ENCODE measurements at regions not wholly inside any gene's neighbourhood (a gene's known extent, or its start where the extent isn't known, plus 50 kb on each side); places are given as distances from the start of the nearest gene placed in this dataset.
A peak's percentile ranks its signal among the peaks of the same experiment; 100 is the strongest.

DNA sequence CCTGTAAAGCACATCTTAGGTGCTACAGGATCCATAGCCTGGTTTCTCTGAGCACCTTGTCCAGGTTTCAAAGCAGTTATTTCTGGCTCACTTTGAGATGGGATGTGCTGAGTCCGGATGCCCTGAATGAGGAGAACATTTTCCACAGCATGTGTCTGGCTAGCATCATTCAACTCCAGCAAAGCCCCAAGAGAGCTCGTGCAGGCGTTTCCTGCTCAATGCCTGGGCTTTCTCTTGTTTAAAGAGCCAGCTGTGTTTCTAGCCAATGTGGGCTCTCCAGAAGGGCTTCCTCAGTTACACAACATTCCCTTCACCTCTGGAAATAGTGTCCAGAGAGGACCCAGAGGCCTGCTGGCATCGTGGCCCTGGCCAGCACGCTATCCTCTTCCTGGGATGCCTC, 411.7 kb downstream of the DMAC1 start:
- DNase-seq: no peak

DNA sequence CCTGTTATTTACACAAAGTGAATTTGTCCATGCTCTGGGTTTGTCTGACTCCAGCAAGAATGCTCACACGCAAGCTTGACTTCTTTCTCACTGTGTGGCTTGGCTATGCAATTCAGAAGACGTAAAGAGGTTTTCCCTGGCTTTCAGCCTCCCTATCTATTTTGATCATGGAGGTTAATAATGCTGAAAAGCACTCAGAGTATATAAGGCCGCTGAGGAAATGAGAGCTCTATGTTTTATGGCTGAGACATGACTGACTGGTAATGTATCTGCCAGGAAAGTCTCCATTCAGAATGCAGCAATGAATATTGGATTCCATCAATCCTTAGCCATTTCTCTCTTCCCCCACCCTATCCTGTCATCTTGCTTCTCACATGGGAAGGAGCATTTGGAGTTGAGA, 417.3 kb downstream of the DMAC1 start:
- no peak for DNase-seq

DNA sequence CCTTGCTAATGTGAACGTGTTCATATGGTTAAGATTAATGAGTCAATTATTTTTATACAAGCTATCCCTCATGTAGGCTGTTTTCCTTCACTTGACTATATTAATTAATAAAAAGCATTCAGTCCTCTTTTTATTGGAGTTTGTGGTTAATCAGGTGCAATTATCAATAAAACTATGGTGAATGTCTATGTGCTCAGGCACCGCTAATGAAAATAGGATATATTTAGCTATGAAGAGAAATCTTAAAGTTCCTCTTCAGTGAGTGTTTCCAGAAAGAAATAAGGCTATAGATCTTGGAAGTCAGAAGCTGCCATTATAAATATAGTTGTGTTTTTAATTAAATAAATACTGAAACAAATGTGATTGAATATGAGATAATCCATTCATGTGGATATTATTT, 422.1 kb downstream of the DMAC1 start:
- DNase-seq: no peak

DNA sequence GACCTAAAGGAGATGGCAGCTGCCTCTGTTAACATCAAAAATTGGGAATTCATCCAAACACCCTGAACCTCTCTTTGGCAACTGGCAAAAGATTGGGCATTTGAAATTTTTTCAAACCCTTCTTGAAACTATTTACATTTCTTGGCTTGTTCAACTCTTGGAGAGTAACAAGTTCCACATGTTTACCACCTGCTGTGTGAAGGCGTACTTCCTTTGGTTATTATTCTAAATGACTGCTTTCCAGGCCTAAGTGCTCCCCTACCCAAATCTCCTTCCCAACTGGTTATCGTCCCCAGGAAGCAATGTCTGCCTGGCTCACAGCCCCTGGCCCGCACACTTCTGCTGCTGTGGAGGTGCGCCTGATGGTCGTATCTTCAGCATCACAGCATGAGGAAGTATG, 422.7 kb downstream of the DMAC1 start:
- no peak for DNase-seq

DNA sequence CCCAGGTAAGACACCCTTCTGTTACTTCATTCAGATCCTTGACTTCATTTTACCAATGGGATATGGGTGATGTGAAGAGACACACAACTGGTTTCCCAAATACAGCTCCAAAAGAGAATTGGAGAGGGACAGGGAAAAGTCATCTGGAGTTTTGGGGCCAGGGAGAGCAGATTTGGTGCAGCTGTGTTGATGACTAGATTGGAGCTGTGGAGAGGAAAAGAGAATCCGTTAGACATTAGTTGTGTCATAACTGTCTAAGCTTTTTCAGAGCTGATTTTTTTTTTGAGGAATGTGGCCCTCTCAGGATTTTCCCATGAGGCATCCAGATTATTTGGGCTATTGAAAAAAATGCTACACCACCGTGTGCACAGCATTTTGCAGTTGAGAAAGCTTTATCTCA, 423.4 kb downstream of the DMAC1 start:
- no peak for DNase-seq

DNA sequence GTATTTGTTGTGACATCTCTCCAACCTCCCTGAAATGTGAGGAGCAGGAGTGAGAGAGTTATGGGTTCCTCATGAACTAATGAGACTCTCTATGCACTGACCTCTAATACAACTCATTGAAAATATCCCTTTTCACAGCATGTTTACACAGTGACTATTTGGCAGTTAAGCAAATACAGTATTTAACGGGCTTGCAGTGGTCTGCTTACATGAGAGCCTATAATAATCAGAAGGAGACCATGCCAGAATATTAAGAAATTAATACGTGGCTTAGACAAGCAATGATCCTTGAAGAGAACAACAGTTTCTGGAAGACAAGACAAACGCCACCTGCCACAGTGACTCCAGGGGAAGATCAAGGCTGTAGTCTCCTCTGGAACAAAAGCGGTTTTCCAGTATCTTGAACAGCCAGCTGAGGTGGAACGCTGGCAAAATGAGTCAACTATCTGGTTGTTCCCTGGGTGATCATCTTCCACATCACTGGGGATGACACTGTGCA, 424.5 kb downstream of the DMAC1 start:
- DNase-seq: no peak

DNA sequence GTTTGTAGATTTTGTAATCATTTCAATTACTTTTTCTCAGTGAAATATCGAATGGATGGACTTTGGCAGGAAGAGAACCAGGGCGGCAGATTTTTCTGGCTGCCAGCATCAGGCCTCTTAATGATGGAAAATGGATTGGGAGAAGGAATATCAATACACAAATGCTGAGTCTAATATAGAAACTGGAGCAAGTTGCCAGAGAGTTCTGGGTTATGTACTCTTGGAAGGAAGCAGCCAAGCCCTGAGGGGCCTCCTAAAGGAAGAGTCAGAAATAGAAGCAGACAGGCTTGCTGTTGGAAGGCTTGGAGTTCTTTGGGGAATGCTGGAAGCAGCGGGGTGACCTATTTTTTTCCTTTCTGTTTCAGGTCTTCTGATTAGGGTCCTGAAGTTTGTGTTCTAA, 428.6 kb downstream of the DMAC1 start:
- DNase-seq: no peak

DNA sequence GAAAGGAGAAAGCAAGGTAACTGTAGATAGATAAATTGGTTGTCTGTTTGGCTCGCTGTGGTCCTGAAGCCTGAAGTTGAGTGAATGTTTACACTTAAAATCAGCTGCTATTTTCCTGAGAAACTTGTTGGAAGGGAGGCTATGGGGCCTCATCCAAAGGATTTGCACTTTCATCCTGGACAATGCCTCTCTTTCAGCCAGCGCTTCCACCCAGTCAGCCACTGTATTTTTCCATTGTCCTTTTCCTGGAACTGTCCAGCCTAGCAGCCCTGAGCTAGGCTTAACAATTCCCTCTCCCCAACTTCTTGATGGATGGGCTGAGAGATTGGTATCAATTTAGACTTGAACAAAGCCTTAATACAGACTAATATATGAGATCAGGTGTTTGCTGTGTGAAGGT, 429.2 kb downstream of the DMAC1 start:
- DNase-seq: no peak

DNA sequence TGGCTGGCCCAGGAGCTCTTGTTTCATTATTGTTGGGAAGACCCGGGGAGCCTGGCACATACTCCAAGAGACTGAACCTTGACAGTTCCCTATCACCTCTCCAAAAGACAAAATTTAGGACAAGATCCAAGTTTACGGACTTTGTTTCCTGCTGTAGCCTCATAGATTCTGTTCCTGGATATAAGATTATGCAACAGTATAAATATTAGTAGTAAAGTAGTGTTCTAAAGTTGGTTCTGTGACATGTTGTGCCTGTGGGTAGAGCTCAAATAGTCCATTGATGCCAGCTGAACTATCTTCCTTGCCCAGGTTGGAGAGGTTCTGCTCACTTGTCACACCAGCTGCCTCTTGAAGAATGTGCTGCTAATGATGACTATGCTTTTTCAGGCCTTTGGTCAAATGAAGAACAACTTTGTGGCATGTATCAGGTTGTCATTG, 430.2 kb downstream of the DMAC1 start:
- DNase-seq: peak; percentile 21

DNA sequence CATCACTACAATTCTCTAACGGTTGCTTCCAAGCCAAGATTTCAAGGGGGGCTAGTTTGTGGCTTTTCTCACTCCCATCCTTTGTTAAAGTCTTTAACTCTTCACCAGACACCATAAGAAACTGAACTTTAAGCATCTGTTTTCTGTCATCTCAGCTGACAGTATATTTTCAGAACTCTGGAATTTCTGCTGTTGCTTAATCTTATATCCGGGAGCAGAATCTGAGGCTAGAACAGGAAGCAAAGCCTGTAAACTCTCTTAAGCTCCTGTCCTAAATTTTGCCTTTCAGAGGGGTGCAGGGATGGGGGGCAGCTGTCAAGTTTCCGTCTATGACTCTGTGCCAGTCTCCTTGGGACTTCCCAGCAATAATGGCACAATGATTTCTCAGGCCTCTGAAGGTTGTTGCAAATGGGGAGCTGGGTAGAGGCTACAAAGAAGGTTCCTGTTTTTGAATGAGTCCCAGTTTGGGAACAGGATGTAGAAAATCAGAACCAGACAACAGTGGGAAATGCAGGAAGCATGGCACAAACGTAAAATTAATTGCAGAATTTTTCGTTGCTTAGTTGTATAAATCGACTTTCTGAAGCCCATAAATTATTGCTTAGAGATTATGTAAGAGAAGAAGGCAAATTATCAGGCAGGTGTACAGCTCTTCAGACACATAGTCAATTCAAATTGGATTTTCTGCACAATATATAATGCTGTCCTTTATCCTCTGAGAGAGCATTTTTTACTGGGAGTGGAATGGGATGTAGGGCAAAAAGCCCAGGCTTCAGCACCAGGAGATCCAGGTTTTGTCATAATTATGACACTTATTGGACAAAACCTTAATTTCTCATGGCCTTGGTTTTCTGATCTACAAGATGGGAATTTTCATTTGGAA, 430.9 kb downstream of the DMAC1 start:
- DNase-seq: peak; percentile 5

DNA sequence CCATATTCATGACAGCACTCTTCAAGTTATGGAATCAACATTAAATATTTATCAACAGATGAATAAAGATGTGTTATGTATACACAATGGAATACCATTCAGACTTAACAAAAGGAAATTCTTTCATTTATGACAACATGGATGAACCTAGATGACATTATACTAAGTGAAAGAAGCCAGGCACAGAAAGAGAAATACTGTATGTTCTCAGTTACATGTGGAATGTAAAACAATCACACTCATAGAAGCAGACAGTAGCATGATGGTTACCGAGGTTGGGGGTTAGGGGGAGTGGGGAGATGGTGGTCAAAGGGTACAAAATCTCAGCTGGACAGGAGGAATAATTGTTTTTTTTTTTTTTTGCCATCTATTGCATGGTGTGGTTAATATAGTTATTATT, 431.9 kb downstream of the DMAC1 start:
- DNase-seq: no peak

DNA sequence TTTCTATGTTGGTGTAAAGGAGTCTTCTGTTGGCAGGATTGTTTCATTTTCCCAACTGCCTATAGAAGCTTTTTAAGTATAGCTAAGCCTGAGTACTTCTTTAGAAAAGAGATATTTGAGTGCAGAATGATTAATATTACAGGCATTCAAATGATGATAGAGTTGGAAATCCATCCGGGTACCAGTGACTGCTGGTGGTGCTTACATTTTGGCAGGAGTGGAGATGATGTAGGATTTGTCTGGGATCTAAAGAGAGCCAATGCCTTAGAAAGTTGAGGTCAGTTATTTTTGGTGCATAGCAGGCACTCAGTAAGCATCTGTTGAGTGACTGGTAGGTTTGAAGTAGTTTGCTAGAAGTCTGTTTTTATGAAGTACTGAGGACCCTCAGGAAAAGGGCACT, 433.5 kb downstream of the DMAC1 start:
- no peak for DNase-seq

DNA sequence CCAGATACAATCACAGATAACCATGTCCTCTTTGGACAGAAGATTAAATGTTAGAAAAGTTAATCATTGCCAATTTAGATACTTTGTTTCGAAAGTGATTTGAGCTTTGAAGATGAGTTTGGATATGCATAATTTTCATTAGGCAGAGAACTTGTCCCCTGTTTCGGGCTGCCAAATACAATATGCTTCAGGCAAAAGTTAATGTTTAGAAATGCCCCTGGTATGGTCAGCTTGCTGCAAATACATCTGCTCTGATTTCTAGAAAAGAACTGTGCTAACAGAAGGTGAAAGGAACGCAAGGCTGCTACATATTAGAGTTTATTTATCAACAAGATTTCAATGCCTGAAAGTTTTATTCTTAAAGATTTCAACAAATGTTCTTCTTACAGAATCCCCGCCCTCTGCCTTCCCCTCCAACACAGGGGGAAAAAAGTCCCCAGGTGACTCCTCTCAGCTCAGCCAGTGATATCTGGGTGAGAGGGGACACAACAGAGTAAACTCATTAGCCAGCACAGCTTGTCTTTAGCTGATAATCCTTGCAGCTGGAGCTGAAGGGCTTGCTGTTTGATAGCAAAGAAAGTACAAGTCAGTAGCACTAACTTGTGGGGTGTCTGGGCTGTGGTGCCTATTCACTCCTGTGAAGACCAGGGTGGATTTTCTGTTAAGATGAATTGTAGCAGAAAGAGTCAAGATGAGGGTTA, 435.7 kb downstream of the DMAC1 start:
- peak; percentile 3 for DNase-seq

DNA sequence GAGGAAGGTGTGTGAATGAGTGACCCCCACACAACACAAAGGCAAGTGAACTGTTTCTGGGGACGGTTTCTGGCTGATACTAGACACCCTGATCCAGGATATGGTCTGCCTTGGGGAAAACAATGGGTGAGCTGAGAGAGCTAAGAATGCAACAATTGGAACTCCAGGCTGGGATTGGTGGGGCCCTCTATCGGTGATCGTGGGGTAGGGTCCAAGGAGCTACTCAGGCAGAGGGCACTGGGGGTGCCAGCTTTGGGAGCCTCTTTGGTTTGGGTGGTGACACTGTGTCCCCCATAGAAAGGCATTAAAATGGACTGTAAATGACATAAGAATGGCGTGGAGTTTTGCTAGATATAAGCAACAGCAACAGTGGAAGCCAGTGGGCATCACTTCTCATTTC, 439.1 kb downstream of the DMAC1 start:
- no peak for DNase-seq

DNA sequence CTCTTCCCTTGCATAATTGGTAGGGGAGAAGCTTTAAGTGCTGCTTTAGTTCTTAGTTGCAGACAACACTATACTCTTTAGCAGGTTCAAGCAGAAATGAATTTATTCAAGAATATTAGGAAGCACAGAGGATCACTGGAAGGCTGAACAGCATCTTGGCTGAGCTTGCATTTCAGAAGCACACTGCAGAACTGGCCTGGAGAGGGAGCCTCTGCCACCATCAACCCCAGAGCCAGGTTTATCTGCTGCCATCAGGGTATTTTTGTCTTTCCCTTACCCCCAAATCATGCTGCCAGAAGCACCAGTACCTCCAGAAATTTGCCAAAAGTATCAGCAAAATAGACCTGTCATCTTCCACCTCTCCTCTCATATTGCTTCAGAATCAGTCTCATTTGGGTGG, 440.7 kb downstream of the DMAC1 start:
- DNase-seq: no peak

DNA sequence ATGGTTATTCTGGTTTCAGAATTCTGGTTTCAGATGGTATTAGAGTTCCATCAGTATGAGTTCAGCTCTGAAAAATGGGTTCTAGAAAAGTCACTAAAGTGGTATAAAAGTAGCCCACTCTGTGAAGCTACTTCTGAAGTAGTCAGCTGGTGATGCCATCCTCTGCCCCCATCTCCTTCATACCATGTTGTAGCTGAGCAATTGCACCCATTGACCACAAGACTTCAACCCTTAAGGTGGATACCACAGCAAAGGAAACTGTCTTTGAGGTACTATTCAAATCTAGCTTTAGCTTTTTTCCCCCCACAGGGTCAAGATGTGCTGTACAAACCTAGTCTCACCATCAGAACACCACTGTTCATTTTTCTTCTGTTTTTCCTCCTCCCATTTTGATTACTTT, 444.9 kb downstream of the DMAC1 start:
- DNase-seq: no peak

DNA sequence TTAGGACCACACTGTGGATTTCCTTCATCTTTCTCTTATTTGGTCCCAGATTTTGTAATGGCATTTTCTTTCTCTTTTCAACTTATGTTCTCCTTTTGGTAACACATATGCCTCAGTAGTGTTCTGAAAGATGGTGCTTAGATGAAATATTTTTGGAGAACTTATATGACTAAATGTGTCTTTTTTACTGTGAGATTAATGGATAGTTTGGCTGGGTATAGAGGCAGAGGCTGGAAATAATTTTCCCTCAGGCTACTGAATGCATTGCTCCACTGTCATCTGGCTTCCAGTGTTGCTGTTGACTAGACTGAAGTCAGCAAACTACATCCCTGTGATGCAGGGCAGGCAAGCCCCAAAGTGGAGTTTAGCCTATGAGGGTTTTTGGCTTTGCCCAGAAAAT, 450.9 kb downstream of the DMAC1 start:
- DNase-seq: no peak

DNA sequence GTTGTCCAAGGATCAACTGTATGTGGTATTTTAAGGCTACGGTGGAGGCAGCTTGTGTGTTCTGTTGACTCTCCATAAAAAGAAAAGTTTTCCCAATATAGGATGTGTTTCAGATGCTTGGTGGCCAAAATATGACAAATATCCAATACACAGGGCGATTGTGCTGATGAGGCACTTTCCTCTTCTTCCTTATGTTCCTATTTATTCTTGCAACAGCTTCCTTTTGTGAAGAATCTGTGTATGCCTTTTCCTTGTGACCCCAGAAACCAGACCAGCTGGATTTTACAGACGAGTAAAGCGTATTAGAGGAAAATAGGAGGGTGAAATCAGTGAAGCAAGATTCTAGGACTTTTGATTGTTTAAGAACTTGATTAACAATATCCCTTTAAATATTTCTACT, 452.0 kb downstream of the DMAC1 start:
- DNase-seq: no peak

DNA sequence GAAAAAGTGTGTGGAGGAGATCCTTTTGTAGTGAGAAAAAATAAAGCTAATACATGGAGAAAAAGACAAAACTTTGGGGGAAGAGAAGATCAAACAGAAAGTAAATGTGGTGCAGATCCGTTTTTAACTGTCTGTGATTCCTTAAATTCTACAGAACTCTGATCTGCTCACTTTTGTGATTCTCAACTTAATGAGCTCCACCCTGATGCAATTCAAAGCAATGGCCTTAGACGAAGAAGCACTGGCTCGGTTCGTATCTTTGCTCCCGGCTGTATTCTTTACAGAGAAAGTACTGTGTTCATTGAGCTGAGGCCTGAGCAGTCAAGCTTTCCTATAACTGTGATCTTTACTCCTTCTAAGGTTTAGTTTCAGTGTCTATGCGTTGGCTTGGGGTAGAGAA, 453.4 kb downstream of the DMAC1 start:
- no peak for DNase-seq

DNA sequence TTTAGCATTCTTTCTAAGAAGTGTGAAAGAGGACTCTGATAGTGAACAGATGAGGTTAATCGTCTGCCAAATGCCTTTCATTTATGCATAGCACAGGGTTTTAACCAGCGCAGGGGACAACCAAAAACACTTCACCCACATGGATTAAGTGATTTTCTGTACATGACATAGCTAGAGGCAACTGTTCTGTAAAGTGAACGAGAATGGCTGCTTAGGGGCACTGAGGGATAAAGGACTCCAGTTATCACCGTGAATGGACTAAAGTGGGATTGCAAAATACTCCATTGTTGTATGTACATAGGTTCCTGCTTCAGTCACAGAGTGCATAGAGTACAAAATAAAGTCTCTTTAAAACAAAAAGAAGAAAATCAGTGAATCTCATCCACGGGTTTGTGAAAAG, 456.8 kb downstream of the DMAC1 start:
- no peak for DNase-seq

DNA sequence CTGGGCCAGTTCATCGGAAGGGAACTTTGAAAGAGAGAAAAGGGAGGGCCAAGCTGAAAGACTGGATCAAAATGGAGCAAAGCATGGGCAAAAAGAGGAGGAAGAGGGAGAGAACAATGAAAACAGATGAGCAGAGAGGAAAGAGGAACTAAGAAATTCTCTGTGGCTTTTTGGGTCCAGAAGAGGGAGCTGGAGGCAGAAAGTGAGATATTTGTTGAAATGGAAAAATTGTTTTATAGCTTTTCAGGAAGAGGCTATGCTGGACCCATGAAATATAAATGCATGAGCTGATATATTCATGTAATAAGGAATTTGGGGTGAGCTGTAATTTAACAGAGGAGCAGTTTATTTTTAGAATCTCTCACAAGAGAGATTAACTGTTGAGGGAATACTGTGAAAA, 457.3 kb downstream of the DMAC1 start:
- peak; percentile 59 for DNase-seq

DNA sequence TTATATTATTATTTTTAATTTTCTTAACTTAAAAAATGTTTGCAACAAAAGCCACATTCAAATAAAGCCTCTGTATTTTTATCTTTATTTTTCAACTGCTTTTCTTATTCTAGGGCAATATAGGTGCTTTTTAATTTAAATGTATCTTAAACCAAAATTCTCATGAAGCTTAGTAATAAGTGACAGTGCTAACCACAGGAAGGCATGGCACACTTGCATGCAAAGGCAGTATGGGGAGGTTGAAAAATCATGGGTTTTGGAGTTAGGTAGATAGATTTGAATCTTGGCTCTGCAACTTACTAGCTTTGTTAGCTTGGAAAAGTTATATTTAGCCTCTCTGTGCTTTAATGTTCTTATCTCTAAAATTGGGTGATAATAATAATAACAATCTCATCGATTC, 458.0 kb downstream of the DMAC1 start:
- DNase-seq: no peak

DNA sequence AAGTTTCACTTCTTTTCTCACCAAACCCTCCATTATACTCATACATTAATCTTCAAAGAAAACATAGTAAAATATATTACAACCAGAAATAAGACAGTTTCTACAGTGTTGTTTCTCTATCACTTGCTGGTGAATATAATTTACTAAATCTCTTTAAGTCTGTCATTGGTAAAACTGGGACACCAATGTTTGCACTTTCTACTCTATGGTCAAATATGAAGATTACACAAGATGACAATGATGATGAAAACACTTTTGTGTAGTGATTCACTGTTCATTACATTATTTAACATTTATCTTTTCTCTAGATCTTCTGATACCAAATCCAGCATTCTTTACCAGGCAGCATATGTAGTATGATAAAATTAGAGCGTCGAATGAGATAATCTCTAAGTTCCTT, 459.1 kb downstream of the DMAC1 start:
- no peak for DNase-seq

DNA sequence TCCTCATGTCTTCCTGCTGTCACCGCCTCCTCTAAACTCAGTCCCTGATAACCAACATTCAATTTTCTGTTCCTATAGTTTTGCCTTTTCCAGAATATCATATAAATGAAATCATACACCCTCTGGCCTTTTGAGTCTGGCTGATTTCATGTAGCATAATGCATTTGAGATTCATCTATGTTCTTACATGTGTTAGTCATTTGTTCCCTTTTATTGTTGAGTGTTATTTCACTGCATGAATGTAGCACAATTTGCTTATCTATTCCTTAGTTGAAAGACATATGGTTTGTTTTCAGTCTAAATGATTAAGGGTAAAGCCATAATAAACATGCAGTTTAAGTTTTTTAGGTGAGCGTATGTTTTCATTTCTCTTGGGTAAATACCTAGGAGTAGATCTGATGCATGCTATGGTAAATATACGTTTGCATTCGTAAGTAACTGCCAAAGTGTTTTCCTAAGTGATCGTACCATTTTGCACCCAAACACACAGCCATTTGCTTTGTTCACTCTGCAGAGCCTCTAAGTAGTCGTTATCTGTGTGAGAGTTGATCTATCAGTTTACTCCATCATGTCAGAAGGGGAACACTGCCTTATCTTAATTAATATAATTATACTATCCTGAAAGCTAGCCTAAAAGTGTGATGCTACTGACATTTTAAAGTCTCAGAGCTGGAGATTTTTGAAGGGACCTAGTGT, 460.8 kb downstream of the DMAC1 start:
- DNase-seq: peak; percentile 1

Data from hematopoietic multipotent progenitor cell treated with erythropoietin and hydrocortisone succinate and interleukin-3 and kit ligand, for 4 days (in vitro differentiated cells).